GM18909 (cell line): ENCODE measurements at regions not wholly inside any gene's neighbourhood (a gene's known extent, or its start where the extent isn't known, plus 50 kb on each side); places are given as distances from the start of the nearest gene placed in this dataset.

Experiments
- ATAC-seq: cut with Tn5 transposase; IDR thresholded peaks from one replicate; pipeline ENCODE4 v1.9.1; 2021; ENCODE audit warnings: mild to moderate bottlenecking; ENCODE audit not compliant: unreplicated experiment, poor library complexity

- ATAC-seq: no peak
Measured at GRCh38 chr16:65641049-65641761, 519.3 kb upstream of the CDH11 start.

DNA sequence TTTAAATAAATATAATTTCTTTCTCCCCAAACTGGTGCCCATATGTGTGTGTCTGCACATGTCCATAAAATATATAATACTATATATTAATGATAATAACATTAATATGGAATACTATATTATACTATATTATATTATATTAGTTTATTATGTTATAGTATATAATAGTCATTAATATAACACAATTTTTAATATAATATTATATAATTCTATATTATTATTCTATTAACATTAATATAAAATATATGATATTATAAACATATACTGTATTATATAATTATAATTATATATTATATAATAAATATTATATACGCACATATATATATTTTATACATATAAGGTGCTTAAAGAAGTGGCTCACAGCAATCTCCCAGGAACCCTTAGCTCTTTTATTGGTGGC, 513.0 kb upstream of the CDH11 start:
- ATAC-seq: no peak

- ATAC-seq: no peak
Measured at GRCh38 chr16:65634291-65634690, 512.4 kb upstream of the CDH11 start.

GRCh38 chr16:65624666-65625065, 502.8 kb upstream of the CDH11 start:
- no peak for ATAC-seq

DNA sequence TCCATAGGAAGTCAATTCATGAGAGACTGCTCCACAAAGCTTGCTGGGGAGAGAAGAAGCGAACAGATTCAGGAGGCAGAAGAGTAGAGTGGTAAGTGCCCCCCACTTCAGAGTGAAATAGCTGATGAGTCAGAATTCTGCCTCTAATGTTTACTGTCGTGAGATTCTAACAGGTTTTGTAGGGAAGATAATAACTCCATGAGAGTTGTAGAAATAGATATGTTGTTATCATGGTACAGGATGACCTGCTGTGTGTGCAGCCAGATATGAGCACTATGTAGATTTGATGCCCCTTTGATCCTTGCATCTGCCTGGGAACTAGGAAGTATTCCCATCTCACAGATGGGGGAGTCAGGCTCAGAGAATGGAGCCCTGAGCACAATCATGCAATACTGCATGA, 502.4 kb upstream of the CDH11 start:
- no peak for ATAC-seq

GRCh38 chr16:65622871-65623270, 501.0 kb upstream of the CDH11 start:
- no peak for ATAC-seq

GRCh38 chr16:65622151-65622550, 500.3 kb upstream of the CDH11 start:
- no peak for ATAC-seq

- no peak for ATAC-seq
Measured at GRCh38 chr16:65621640-65622039, 499.8 kb upstream of the CDH11 start.

GRCh38 chr16:65619606-65620005, 497.7 kb upstream of the CDH11 start:
- no peak for ATAC-seq

- no peak for ATAC-seq
Measured at GRCh38 chr16:65618931-65619330, 497.1 kb upstream of the CDH11 start.

DNA sequence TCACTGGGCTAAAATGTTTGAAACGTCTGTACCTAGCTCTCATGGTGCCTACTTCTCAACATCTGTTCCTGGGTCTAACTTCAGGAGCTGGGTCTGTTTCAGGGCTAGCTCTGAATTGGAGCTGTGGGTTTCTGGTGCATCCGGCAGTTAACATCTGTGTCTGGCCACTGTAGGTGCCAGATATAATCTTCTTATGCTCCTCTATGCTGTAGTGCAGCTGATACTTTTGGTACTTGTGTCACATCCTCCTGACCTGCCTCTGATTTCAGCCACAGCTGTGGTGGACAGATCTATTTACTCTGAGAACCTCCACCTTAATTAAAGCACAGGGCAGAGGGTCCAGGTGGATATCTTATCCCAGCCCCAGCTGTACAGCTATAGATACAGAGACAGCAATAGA, 496.5 kb upstream of the CDH11 start:
- no peak for ATAC-seq

GRCh38 chr16:65617421-65617820, 495.6 kb upstream of the CDH11 start:
- ATAC-seq: no peak

DNA sequence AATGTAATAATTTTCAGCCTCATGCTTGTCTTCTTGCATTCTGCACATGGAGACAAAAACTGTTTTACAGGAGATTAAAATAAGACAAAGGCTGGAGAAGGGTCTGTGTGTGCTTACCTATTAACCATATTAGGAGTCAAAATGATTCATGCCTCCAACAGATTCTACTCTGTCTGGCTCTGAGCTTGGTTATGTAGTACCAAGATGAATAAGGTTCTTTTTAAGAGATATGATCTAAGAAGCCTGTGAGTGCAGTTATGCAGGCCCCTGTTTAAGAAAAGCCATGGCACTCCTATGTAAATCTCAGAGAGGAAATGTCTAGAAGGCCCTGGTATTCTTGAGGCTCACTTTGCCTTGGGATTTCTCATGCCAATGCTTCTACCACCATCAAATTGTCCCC, 486.6 kb upstream of the CDH11 start:
- ATAC-seq: no peak

DNA sequence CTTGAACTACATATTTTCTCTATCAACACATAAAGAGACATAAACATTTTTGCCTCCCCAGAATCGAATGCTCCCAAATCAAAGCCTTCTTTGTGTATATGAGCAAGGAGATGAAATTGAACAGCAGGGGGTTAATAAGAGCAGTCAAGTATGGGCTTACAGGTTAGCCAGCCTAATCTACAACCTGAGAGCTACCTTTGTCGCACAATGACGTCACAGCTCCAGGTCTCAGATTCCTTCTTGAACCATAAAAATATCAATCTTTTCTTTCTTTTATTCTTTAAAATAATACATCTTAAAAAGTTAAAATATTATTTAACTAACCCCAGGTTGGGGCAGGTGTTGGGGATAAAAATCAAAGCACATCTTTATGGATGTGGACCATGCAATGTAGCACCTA, 482.9 kb upstream of the CDH11 start:
- ATAC-seq: no peak

DNA sequence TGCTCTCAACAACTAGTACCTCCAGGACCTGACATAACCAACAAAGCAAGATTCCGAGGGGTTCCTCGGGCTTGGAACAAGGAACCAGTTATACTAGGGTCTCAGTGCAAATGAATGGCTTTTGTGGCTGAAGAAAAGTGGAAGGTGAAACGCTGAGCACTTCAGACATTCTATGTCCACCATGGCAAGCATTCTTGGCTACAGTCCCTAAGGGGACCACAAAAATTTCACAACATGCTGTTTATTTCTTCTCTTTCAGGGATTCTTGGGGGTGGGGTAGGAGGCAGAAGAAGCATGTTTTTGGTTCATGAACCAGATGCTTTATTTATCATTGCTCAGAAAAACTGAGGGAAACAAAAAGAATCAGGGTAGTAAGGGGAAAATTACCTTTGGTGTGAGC, 479.9 kb upstream of the CDH11 start:
- no peak for ATAC-seq

DNA sequence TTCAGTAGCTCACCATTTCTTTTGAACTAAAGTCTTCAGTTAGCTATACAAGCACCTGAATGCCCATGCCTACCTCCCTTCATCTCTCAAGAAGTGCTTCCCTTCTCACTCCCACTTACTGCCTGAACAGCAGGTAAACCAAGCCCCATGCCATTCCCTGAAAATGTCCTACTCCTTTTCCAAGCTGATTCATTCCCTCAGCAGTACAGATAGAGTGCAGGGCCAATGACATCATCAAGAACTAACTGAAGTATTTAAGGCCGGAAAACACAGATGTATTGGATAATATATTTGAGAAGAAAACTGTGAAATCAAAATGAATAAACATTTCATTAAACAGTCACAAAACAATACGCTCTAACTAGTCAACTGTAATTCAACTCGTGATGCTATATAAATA, 478.8 kb upstream of the CDH11 start:
- ATAC-seq: no peak

DNA sequence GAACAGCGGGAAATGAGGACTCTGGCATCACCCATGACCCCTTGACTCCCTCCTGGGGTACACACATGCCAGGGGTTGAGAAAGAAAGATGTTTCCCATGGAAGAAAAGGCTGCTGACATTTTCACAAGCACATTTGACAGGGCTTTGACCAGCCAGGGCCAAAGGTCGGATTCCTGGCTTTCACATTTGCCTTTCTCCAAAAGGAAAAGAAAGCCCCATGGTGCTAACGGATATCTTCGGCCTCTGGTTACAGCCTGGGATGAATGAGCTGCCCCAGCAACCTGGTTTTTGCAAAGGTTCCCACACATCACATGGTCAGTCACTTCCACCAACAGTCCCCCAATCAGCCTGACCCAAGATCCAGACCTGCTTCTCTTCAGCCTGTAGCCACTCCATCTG, 478.2 kb upstream of the CDH11 start:
- ATAC-seq: no peak

- ATAC-seq: no peak
Measured at GRCh38 chr16:65598621-65599020, 476.8 kb upstream of the CDH11 start.

- ATAC-seq: no peak
Measured at GRCh38 chr16:65583498-65583897, 461.6 kb upstream of the CDH11 start.

DNA sequence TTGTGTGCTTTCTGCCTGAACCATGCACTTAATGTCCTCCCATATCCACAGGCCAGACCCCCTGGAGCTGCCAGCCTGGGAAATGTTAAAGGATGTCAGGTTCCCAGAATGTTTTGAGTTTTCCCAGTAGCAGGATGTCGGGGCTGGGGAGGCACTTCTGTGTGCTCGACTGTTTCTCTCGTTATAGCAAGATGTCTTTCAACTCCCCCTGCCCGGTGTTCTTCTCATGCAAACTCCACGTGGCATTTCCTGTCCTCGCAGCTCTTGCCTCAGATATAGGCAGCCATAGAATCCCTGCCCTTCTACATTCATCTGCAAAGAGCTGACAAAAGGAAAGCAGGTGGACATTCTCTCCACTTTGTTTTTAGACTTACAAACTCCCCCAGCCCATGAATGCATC, 457.2 kb upstream of the CDH11 start:
- ATAC-seq: no peak

DNA sequence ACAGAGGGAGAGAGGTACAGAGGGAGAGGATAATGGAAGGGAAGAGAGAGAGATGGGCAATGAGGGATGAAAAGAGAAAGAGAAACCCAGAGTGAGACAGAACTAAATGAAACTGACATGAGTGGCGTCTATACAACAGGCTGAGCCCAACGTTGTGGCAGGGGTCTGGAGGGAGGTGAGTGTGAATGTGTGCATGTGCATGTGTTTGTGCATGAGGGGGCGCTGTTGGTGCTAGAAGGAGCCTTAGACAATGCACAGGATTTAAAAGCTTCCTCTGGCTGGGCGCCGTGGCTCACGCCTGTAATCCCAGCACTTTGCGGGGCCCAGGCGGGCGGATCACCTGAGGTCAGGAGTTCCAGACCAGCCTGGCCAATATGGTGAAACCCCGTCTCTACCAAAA, 454.8 kb upstream of the CDH11 start:
- ATAC-seq: no peak

DNA sequence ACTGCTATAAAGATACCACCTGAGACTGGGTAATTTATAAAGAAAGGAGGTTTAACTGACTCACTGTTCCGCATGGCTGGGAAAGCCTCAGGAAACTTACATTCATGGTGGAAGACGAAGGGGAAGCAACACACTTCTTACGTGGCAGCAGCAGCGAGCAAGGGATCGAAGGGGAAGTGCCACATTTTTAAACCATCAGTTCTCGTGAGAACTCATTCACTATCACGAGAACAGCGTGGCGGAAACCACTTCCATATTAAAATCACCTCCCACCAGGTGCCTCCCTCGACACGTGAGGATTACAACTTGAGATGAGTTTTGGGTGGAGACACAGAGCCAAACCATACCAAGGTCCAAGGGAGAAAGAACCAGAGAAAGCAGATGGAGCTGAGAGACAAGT, 454.3 kb upstream of the CDH11 start:
- no peak for ATAC-seq
